ENCODE measurements at regions not wholly inside any gene's neighbourhood (a gene's known extent, or its start where the extent isn't known, plus 50 kb on each side); places are given as distances from the start of the nearest gene placed in this dataset.

DNA sequence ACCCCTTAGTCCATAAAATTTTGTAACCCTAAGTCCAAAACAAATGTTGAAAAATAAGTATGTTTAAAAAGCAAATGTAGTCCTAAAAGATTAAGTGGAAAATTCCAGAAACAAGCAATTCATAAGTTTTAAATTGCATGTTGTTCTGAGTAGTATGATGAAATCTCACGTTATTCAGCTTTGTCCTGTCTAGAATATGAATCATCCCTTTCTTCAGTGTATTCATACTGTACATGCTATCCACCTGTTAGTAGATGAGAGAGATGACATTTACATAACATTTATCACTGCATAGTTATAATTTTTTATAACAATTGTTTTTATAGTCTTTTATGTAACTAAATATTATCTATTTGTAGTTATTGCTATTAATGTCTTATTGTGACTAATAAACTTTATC is 622.3 kb upstream of the CHORDC1 start:
- no peak for TF ChIP-seq FOS (IDR thresholded peaks at IDR 0.05; ENCODE audit: borderline replicate concordance, insufficient read depth, low read length)
- TF ChIP-seq EZH2 (IDR thresholded peaks at IDR 0.05; ENCODE audit: borderline replicate concordance, low read depth, low read length, severe bottlenecking), result no peak
- H3K4me1 ChIP-seq (ENCODE audit: control insufficient read depth, extremely low read depth, insufficient read depth, low read length), result no peaks in the 10 kb centered on the region
- H3K27me3 ChIP-seq (ENCODE audit: control insufficient read depth in 2 of 2, insufficient read depth in 2 of 2, low read length in 2 of 2), result no peaks in the 10 kb centered on the region
- H3K79me2 ChIP-seq (ENCODE audit: control insufficient read depth, insufficient read depth, low read length), result no peaks in the 10 kb centered on the region
- intact Hi-C loops (cut with micrococcal nuclease), result no loop called here
- no peak overlapping the region for H3K4me2 ChIP-seq (ENCODE audit: insufficient read depth, low read length)
- FAIRE-seq (no peak), DNase-seq (ENCODE audit: low read depth, low spot score) (no peak)
- H3K27ac ChIP-seq (ENCODE audit: insufficient read depth, low read depth, low read length), result no peak overlapping the region
- H3K4me3 ChIP-seq (replicated peaks in 1 of 3; ENCODE audit: insufficient read depth in 1 of 3, low read depth in 1 of 3, low read length in 3 of 3), result no peak overlapping the region
- H3K9me3 ChIP-seq (replicated peaks; ENCODE audit: control insufficient read depth, insufficient read depth, low read length), result no peaks in the 10 kb centered on the region
- no peaks in the 10 kb centered on the region for H3K9me1 ChIP-seq (replicated peaks; ENCODE audit: control insufficient read depth, extremely low read depth, insufficient read depth, low read length)
- dilution Hi-C loops (cut with MboI; ENCODE audit: extremely low pct_ligation_motif_present, low sequenced_read_pairs), result no loop called here
- no TSS peak for BruUV-seq (replicated peaks)
- ChIA-PET POLR2A (no interaction called here), CTCF (no interaction called here)
- H2AFZ ChIP-seq (ENCODE audit: low read depth, low read length), result no peak overlapping the region
- no peak overlapping the region for H3K9ac ChIP-seq (replicated peaks; ENCODE audit: extremely low read depth, insufficient read depth, low read length)
- no peaks in the 10 kb centered on the region for H4K20me1 ChIP-seq (replicated peaks; ENCODE audit: control insufficient read depth, extremely low read depth, insufficient read depth, low read length)
- no peaks in the 10 kb centered on the region for H3K36me3 ChIP-seq (ENCODE audit: control insufficient read depth in 2 of 2, extremely low read depth in 1 of 2, insufficient read depth in 2 of 2, low read length in 2 of 2)

DNA sequence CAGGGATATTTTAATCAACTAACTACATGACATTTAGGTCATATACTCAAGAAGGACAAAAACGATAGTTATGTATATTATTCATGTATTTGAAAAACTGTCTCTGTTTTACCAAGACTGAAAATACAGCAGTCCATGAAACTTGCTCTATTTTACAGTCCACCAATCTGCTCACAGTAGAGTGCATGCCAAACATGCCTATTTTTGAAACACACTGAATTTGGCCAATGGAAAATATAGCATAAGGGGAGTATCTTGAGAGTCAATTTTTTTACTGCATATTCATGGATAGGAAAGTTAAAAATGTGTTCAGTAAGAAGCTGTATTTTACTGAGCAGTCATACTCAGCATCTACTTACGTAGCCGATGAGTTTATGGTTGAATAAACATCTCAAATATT is 621.2 kb upstream of the CHORDC1 start:
- Histone ChIP-seq H3K4me2 (ENCODE audit: insufficient read depth, low read length) (no peak overlapping the region), H2AFZ (ENCODE audit: low read depth, low read length) (no peak overlapping the region), H3K4me1 (ENCODE audit: control insufficient read depth, extremely low read depth, insufficient read depth, low read length) (no peaks in the 10 kb centered on the region), H3K36me3 (ENCODE audit: control insufficient read depth in 2 of 2, extremely low read depth in 1 of 2, insufficient read depth in 2 of 2, low read length in 2 of 2) (no peaks in the 10 kb centered on the region), H3K27ac (ENCODE audit: insufficient read depth, low read depth, low read length) (no peak overlapping the region), H3K9ac (replicated peaks; ENCODE audit: extremely low read depth, insufficient read depth, low read length) (no peak overlapping the region), H3K79me2 (ENCODE audit: control insufficient read depth, insufficient read depth, low read length) (no peaks in the 10 kb centered on the region), H3K27me3 (ENCODE audit: control insufficient read depth in 2 of 2, insufficient read depth in 2 of 2, low read length in 2 of 2) (no peaks in the 10 kb centered on the region), H4K20me1 (replicated peaks; ENCODE audit: control insufficient read depth, extremely low read depth, insufficient read depth, low read length) (no peaks in the 10 kb centered on the region), H3K4me3 (replicated peaks in 1 of 3; ENCODE audit: insufficient read depth in 1 of 3, low read depth in 1 of 3, low read length in 3 of 3) (no peak overlapping the region), H3K9me1 (replicated peaks; ENCODE audit: control insufficient read depth, extremely low read depth, insufficient read depth, low read length) (no peaks in the 10 kb centered on the region), H3K9me3 (replicated peaks; ENCODE audit: control insufficient read depth, insufficient read depth, low read length) (no peaks in the 10 kb centered on the region)
- no TSS peak for BruUV-seq (replicated peaks)
- intact Hi-C loops (cut with micrococcal nuclease), result no loop called here
- TF ChIP-seq POLR2AphosphoS5 (IDR thresholded peaks at IDR 0.05; ENCODE audit: insufficient read depth, low read depth, low read length) (no peak), EZH2 (IDR thresholded peaks at IDR 0.05; ENCODE audit: borderline replicate concordance, low read depth, low read length, severe bottlenecking) (no peak), GATA2 (IDR thresholded peaks at IDR 0.05; ENCODE audit: insufficient read depth, insufficient read length, low read depth, low read length) (no peak), POLR2A (IDR thresholded peaks at IDR 0.05; ENCODE audit: low read depth, low read length) (no peak), FOS (IDR thresholded peaks at IDR 0.05; ENCODE audit: borderline replicate concordance, insufficient read depth, low read length) (no peak)
- TF ChIP-seq, protein P1, sequence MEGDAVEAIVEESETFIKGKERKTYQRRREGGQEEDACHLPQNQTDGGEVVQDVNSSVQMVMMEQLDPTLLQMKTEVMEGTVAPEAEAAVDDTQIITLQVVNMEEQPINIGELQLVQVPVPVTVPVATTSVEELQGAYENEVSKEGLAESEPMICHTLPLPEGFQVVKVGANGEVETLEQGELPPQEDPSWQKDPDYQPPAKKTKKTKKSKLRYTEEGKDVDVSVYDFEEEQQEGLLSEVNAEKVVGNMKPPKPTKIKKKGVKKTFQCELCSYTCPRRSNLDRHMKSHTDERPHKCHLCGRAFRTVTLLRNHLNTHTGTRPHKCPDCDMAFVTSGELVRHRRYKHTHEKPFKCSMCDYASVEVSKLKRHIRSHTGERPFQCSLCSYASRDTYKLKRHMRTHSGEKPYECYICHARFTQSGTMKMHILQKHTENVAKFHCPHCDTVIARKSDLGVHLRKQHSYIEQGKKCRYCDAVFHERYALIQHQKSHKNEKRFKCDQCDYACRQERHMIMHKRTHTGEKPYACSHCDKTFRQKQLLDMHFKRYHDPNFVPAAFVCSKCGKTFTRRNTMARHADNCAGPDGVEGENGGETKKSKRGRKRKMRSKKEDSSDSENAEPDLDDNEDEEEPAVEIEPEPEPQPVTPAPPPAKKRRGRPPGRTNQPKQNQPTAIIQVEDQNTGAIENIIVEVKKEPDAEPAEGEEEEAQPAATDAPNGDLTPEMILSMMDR (IDR thresholded peaks at IDR 0.05; ENCODE audit: extremely low read depth in 1 of 2, insufficient read depth in 1 of 2, low read depth in 1 of 2, low read length in 2 of 2), result no peak
- POLR2A ChIA-PET, result no interaction called here
- CTCF ChIA-PET, result no interaction called here
- dilution Hi-C loops (cut with MboI; ENCODE audit: extremely low pct_ligation_motif_present, low sequenced_read_pairs), result no loop called here
- DNase-seq (ENCODE audit: low read depth, low spot score) (no peak), FAIRE-seq (peak; percentile 21)

Measured in endothelial cell of umbilical vein (primary cell).